ENCODE measurements at regions not wholly inside any gene's neighbourhood (a gene's known extent, or its start where the extent isn't known, plus 50 kb on each side); places are given as distances from the start of the nearest gene placed in this dataset.

DNA sequence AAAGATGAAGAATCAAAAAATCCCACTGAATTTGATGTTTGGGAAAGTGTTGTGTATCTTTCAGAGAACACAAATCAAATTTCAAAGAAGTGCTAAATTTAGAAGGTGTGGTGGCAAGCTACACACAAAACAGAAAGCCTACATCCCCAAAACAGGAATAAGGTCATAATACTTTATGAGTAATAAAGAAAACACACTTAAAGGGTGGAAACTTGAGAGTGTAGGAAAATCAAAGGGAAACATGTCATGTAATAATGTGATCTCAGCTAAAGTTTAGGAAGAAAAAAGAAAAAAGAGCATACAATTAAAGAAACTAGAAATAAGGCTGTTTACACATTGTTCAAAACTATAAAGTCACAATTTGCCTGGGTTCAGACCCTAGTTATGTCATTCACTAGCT is 668.7 kb downstream of the PCDH17 start (continued):
- TF ChIP-seq, protein P1, sequence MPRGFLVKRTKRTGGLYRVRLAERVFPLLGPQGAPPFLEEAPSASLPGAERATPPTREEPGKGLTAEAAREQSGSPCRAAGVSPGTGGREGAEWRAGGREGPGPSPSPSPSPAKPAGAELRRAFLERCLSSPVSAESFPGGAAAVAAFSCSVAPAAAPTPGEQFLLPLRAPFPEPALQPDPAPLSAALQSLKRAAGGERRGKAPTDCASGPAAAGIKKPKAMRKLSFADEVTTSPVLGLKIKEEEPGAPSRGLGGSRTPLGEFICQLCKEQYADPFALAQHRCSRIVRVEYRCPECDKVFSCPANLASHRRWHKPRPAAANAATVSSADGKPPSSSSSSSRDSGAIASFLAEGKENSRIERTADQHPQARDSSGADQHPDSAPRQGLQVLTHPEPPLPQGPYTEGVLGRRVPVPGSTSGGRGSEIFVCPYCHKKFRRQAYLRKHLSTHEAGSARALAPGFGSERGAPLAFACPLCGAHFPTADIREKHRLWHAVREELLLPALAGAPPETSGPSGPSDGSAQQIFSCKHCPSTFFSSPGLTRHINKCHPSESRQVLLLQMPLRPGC (tag by site-specific recombination; IDR thresholded peaks at IDR 0.05), result no peak
- no peak for TF ChIP-seq ZNF146 (tag by site-specific recombination; IDR thresholded peaks at IDR 0.05)
- TF ChIP-seq YY2 (tag by site-specific recombination; IDR thresholded peaks at IDR 0.05), result no peak
- TF ChIP-seq, protein P2, sequence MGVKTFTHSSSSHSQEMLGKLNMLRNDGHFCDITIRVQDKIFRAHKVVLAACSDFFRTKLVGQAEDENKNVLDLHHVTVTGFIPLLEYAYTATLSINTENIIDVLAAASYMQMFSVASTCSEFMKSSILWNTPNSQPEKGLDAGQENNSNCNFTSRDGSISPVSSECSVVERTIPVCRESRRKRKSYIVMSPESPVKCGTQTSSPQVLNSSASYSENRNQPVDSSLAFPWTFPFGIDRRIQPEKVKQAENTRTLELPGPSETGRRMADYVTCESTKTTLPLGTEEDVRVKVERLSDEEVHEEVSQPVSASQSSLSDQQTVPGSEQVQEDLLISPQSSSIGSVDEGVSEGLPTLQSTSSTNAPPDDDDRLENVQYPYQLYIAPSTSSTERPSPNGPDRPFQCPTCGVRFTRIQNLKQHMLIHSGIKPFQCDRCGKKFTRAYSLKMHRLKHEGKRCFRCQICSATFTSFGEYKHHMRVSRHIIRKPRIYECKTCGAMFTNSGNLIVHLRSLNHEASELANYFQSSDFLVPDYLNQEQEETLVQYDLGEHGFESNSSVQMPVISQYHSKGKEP (tag by site-specific recombination; IDR thresholded peaks at IDR 0.05), result no peak

DNA sequence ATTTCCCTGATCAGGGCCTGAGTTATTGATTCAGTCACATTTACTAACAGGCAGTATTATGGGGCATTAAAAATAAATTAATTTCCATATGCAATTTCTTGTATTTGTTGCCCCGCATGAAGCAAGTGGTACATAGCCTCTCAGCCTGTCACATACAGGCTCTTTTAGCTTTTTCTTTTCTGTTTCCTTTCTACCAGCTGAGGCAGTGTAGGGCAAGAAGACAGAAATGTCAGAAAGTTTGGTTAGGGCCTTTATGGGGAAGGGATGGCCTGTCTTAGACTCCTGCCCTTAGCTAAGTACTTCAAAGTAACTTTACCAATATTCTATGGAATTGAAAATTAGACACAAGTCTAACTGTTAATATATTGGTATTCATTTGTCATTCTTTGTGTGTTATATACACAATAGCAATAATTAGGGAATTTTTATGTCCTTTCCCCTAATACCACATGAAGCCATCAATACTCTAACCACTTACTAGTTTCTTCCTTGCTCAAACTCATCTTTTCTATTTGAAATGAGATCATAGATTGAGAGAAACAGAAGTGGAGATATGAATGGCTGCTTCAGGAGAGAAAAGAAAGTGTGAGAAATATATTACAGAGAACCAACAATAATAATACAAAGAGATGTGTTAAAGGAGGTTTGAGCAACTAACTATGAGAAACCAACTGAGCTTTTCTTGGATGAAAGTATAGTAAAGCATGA is 669.6 kb downstream of the PCDH17 start:
- ChIA-PET CTCF (no interaction called here), POLR2A (no interaction called here)
- Histone ChIP-seq H3K4me3 (ENCODE audit: low read depth, low read length) (no peak overlapping the region), H3K27ac (ENCODE audit: extremely low read depth, low read depth, low read length) (no peak overlapping the region), H3K36me3 (ENCODE audit: control insufficient read depth in 2 of 2, insufficient read depth in 1 of 2, low read length in 2 of 2) (no peaks in the 10 kb centered on the region), H3K9me3 (ENCODE audit: control insufficient read depth, insufficient read depth, low read depth, low read length) (no peaks in the 10 kb centered on the region), H3K4me1 (ENCODE audit: control insufficient read depth, insufficient read depth, low read length) (no peaks in the 10 kb centered on the region)
- TF ChIP-seq ZIC2 (tag by site-specific recombination; IDR thresholded peaks at IDR 0.05) (no peak), SCRT2 (tag by site-specific recombination; IDR thresholded peaks at IDR 0.05) (no peak), ZNF266 (tag by site-specific recombination; IDR thresholded peaks at IDR 0.05; ENCODE audit: low read depth) (no peak), ZNF76 (tag by site-specific recombination; IDR thresholded peaks at IDR 0.05; ENCODE audit: borderline replicate concordance, low read depth) (no peak), ZFHX2 (tag by site-specific recombination; conservative IDR thresholded peaks at IDR 0.05) (no peak), ZXDB (tag by site-specific recombination; IDR thresholded peaks at IDR 0.05) (no peak), ZNF302 (tag by site-specific recombination; IDR thresholded peaks at IDR 0.05; ENCODE audit: low read depth) (no peak), GFI1B (tag by site-specific recombination; IDR thresholded peaks at IDR 0.05) (no peak), ZBTB7A (tag by site-specific recombination; IDR thresholded peaks at IDR 0.05; ENCODE audit: low read depth) (no peak), ZNF391 (tag by site-specific recombination; IDR thresholded peaks at IDR 0.05; ENCODE audit: borderline replicate concordance, low read depth) (no peak)
- TF ChIP-seq, protein P3, sequence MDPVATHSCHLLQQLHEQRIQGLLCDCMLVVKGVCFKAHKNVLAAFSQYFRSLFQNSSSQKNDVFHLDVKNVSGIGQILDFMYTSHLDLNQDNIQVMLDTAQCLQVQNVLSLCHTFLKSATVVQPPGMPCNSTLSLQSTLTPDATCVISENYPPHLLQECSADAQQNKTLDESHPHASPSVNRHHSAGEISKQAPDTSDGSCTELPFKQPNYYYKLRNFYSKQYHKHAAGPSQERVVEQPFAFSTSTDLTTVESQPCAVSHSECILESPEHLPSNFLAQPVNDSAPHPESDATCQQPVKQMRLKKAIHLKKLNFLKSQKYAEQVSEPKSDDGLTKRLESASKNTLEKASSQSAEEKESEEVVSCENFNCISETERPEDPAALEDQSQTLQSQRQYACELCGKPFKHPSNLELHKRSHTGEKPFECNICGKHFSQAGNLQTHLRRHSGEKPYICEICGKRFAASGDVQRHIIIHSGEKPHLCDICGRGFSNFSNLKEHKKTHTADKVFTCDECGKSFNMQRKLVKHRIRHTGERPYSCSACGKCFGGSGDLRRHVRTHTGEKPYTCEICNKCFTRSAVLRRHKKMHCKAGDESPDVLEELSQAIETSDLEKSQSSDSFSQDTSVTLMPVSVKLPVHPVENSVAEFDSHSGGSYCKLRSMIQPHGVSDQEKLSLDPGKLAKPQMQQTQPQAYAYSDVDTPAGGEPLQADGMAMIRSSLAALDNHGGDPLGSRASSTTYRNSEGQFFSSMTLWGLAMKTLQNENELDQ (tag by site-specific recombination; IDR thresholded peaks at IDR 0.05; ENCODE audit: low read depth), result no peak
- TF ChIP-seq, protein P4, sequence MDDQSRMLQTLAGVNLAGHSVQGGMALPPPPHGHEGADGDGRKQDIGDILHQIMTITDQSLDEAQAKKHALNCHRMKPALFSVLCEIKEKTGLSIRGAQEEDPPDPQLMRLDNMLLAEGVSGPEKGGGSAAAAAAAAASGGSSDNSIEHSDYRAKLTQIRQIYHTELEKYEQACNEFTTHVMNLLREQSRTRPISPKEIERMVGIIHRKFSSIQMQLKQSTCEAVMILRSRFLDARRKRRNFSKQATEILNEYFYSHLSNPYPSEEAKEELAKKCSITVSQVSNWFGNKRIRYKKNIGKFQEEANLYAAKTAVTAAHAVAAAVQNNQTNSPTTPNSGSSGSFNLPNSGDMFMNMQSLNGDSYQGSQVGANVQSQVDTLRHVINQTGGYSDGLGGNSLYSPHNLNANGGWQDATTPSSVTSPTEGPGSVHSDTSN (CRISPR knock-in tag; IDR thresholded peaks at IDR 0.05), result no peak

DNA sequence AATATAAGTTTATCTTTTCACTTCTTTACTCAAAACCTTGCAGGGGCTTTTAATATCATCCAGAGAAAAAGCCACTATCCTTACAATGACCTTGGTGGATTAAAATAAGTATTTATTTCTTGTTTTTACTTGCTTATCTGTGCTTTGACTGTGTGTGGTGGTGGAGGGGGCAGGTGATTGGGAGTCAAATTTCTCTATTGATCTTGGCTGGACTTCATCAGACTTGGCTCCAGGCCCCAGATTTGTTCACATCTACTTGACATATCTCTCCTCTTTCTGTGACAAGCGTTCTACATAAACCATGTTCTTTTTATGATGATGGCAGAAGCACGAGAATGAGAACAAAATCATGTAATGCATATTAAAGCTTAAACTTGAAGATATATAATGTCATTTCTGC is 670.8 kb downstream of the PCDH17 start:
- H3K4me3 ChIP-seq (ENCODE audit: low read depth, low read length), result no peak overlapping the region
- no peaks in the 10 kb centered on the region for H3K4me1 ChIP-seq (ENCODE audit: control insufficient read depth, insufficient read depth, low read length)
- H3K36me3 ChIP-seq (ENCODE audit: control insufficient read depth in 2 of 2, insufficient read depth in 1 of 2, low read length in 2 of 2), result no peaks in the 10 kb centered on the region
- no peaks in the 10 kb centered on the region for H3K9me3 ChIP-seq (ENCODE audit: control insufficient read depth, insufficient read depth, low read depth, low read length)
- H3K27ac ChIP-seq (ENCODE audit: extremely low read depth, low read depth, low read length), result no peak overlapping the region
- CTCF ChIA-PET, result no interaction called here
- POLR2A ChIA-PET, result no interaction called here
- TF ChIP-seq, protein P5, sequence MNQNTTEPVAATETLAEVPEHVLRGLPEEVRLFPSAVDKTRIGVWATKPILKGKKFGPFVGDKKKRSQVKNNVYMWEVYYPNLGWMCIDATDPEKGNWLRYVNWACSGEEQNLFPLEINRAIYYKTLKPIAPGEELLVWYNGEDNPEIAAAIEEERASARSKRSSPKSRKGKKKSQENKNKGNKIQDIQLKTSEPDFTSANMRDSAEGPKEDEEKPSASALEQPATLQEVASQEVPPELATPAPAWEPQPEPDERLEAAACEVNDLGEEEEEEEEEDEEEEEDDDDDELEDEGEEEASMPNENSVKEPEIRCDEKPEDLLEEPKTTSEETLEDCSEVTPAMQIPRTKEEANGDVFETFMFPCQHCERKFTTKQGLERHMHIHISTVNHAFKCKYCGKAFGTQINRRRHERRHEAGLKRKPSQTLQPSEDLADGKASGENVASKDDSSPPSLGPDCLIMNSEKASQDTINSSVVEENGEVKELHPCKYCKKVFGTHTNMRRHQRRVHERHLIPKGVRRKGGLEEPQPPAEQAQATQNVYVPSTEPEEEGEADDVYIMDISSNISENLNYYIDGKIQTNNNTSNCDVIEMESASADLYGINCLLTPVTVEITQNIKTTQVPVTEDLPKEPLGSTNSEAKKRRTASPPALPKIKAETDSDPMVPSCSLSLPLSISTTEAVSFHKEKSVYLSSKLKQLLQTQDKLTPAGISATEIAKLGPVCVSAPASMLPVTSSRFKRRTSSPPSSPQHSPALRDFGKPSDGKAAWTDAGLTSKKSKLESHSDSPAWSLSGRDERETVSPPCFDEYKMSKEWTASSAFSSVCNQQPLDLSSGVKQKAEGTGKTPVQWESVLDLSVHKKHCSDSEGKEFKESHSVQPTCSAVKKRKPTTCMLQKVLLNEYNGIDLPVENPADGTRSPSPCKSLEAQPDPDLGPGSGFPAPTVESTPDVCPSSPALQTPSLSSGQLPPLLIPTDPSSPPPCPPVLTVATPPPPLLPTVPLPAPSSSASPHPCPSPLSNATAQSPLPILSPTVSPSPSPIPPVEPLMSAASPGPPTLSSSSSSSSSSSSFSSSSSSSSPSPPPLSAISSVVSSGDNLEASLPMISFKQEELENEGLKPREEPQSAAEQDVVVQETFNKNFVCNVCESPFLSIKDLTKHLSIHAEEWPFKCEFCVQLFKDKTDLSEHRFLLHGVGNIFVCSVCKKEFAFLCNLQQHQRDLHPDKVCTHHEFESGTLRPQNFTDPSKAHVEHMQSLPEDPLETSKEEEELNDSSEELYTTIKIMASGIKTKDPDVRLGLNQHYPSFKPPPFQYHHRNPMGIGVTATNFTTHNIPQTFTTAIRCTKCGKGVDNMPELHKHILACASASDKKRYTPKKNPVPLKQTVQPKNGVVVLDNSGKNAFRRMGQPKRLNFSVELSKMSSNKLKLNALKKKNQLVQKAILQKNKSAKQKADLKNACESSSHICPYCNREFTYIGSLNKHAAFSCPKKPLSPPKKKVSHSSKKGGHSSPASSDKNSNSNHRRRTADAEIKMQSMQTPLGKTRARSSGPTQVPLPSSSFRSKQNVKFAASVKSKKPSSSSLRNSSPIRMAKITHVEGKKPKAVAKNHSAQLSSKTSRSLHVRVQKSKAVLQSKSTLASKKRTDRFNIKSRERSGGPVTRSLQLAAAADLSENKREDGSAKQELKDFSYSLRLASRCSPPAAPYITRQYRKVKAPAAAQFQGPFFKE (tag by site-specific recombination; IDR thresholded peaks at IDR 0.05; ENCODE audit: borderline replicate concordance), result no peak
- TF ChIP-seq, protein P6, sequence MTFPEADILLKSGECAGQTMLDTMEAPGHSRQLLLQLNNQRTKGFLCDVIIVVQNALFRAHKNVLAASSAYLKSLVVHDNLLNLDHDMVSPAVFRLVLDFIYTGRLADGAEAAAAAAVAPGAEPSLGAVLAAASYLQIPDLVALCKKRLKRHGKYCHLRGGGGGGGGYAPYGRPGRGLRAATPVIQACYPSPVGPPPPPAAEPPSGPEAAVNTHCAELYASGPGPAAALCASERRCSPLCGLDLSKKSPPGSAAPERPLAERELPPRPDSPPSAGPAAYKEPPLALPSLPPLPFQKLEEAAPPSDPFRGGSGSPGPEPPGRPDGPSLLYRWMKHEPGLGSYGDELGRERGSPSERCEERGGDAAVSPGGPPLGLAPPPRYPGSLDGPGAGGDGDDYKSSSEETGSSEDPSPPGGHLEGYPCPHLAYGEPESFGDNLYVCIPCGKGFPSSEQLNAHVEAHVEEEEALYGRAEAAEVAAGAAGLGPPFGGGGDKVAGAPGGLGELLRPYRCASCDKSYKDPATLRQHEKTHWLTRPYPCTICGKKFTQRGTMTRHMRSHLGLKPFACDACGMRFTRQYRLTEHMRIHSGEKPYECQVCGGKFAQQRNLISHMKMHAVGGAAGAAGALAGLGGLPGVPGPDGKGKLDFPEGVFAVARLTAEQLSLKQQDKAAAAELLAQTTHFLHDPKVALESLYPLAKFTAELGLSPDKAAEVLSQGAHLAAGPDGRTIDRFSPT (tag by site-specific recombination; IDR thresholded peaks at IDR 0.05), result no peak

Data from HEK293 (cell line).